ENCODE measurements at regions not wholly inside any gene's neighbourhood (a gene's known extent, or its start where the extent isn't known, plus 50 kb on each side); places are given as distances from the start of the nearest gene placed in this dataset.

- intact Hi-C loops (cut with DNase I) = no loop called here
- FAIRE-seq = no peak
Observed at GRCh38 chr5:155089643-155090042, 76.1 kb downstream of the KIF4B start.

GRCh38 chr5:155091063-155091648 lies 77.6 kb downstream of the KIF4B start:
- Histone ChIP-seq H3K9ac (ENCODE audit: low read length in 3 of 3) (no peak overlapping the region), H3K27ac (ENCODE audit: low read depth in 2 of 2, low read length in 2 of 2) (no peak overlapping the region), H3K36me3 (ENCODE audit: control insufficient read depth in 2 of 3, insufficient read depth in 3 of 3, low read length in 3 of 3) (no peaks in the 10 kb centered on the region), H3K9me3 (ENCODE audit: control insufficient read depth in 2 of 3, insufficient read depth in 1 of 3, low read length in 3 of 3) (no peaks in the 10 kb centered on the region), H3K4me3 (ENCODE audit: low read length in 3 of 3) (no peak overlapping the region), H3K4me1 (ENCODE audit: control insufficient read depth in 2 of 3, insufficient read depth in 2 of 3, low read depth in 1 of 3, low read length in 3 of 3) (no peaks in the 10 kb centered on the region), H3K27me3 (ENCODE audit: control insufficient read depth, insufficient read depth, low read length) (no peaks in the 10 kb centered on the region)
- no peak for TF ChIP-seq CTCF (IDR thresholded peaks at IDR 0.05; ENCODE audit: borderline replicate concordance, extremely low read depth, insufficient read depth)
- no peak for DNase-seq
- no peak for FAIRE-seq
- intact Hi-C loops (cut with DNase I) = no loop called here

More at GRCh38 chr5:155089643-155090042, 76.1 kb downstream of the KIF4B start:
- H3K9ac ChIP-seq (ENCODE audit: low read length in 3 of 3) = no peak overlapping the region
- H3K4me1 ChIP-seq (ENCODE audit: control insufficient read depth in 2 of 3, insufficient read depth in 2 of 3, low read depth in 1 of 3, low read length in 3 of 3) = no peaks in the 10 kb centered on the region
- no peaks in the 10 kb centered on the region for H3K9me3 ChIP-seq (ENCODE audit: control insufficient read depth in 2 of 3, insufficient read depth in 1 of 3, low read length in 3 of 3)
- DNase-seq = no peak
- H3K27ac ChIP-seq (ENCODE audit: low read depth in 2 of 2, low read length in 2 of 2) = no peak overlapping the region
- no peaks in the 10 kb centered on the region for H3K36me3 ChIP-seq (ENCODE audit: control insufficient read depth in 2 of 3, insufficient read depth in 3 of 3, low read length in 3 of 3)
- no peak overlapping the region for H3K4me3 ChIP-seq (ENCODE audit: low read length in 3 of 3)
- TF ChIP-seq CTCF (IDR thresholded peaks at IDR 0.05; ENCODE audit: borderline replicate concordance, extremely low read depth, insufficient read depth) = no peak
- H3K27me3 ChIP-seq (ENCODE audit: control insufficient read depth, insufficient read depth, low read length) = no peaks in the 10 kb centered on the region

GRCh38 chr5:155091768-155092717 lies 78.5 kb downstream of the KIF4B start:
- H3K27me3 ChIP-seq (ENCODE audit: control insufficient read depth, insufficient read depth, low read length) = no peaks in the 10 kb centered on the region
- H3K27ac ChIP-seq (ENCODE audit: low read depth in 2 of 2, low read length in 2 of 2) = no peak overlapping the region
- no peak for DNase-seq
- H3K36me3 ChIP-seq (ENCODE audit: control insufficient read depth in 2 of 3, insufficient read depth in 3 of 3, low read length in 3 of 3) = no peaks in the 10 kb centered on the region
- intact Hi-C loops (cut with DNase I) = no loop called here
- no peak overlapping the region for H3K9ac ChIP-seq (ENCODE audit: low read length in 3 of 3)
- no peaks in the 10 kb centered on the region for H3K9me3 ChIP-seq (ENCODE audit: control insufficient read depth in 2 of 3, insufficient read depth in 1 of 3, low read length in 3 of 3)
- FAIRE-seq = no peak
- H3K4me3 ChIP-seq (ENCODE audit: low read length in 3 of 3) = no peak overlapping the region
- no peak for TF ChIP-seq CTCF (IDR thresholded peaks at IDR 0.05; ENCODE audit: borderline replicate concordance, extremely low read depth, insufficient read depth)
- H3K4me1 ChIP-seq (ENCODE audit: control insufficient read depth in 2 of 3, insufficient read depth in 2 of 3, low read depth in 1 of 3, low read length in 3 of 3) = no peaks in the 10 kb centered on the region

Measured in kidney (tissue), 13 donors.